HepG2 (cell line): ENCODE measurements at regions not wholly inside any gene's neighbourhood (a gene's known extent, or its start where the extent isn't known, plus 50 kb on each side); places are given as distances from the start of the nearest gene placed in this dataset.

Experiments used
- ATAC-seq: fragments of 200-7000 bp; cut with Tn5 transposase; 3 replicates; pipeline ENCODE4 v1.9.1; 2020; ENCODE audit warnings: mild to moderate bottlenecking, moderate library complexity
- BruUV-seq: library from RNA; stranded (reverse); fragments of 400-500 nt; replicated peaks from 2 replicates; lab custom pipeline; 2021; lab: Mats Ljungman, UMichigan
- CTCF ChIA-PET: fragments of 300-600 bp; formaldehyde crosslinking; extraction: SDS; loops from one replicate; lab custom pipeline; 2021; ENCODE audit warnings: low total read pairs, inconsistent platforms, low intra/inter-chr PET ratio; lab: Yijun Ruan, JAX
- POLR2A ChIA-PET: fragments of 350-600 bp; sonication (Branson Sonifier 250); formaldehyde crosslinking; loops from one replicate; lab custom pipeline; 2020; ENCODE audit warnings: antibody characterized with exemption, inconsistent platforms; lab: Yijun Ruan, JAX
- DNase-seq: peaks from one replicate; pipeline ENCODE4 v3.0.0-alpha.2; 2015; ENCODE audit warnings: low spot score
- FAIRE-seq: peaks from 3 replicates; lab custom pipeline; 2011; peaks lifted over from hg19 to GRCh38; lab: Jason Lieb, UNC
- H2AFZ ChIP-seq: one replicate; pipeline ENCODE4 v1.6.1; 2011; ENCODE audit warnings: low read length, inconsistent platforms
- H3K27ac ChIP-seq: fragments of 300-600 bp; 3 replicates; pipeline ENCODE4 v1.8.0; 2011; ENCODE audit warnings: mixed run types, mild to moderate bottlenecking, mixed read lengths, low read length, inconsistent platforms; ENCODE audit not compliant: insufficient read depth; ENCODE audit errors: extremely low read length
- H3K27me3 ChIP-seq, 2 experiments: fragments of 200-600 bp in 1 of 2; 2 replicates in 1 of 2; 3 replicates in 1 of 2; pipeline versions ENCODE4 v1.6.0 to v1.8.0; 2011; ENCODE audit warnings: low read length in 2 of 2, mild to moderate bottlenecking in 2 of 2, moderate library complexity in 2 of 2, inconsistent platforms in 1 of 2; ENCODE audit not compliant: insufficient read depth in 2 of 2, control insufficient read depth in 1 of 2
- H3K36me3 ChIP-seq, 2 experiments: fragments of 200-600 bp in 1 of 2; replicated peaks in 1 of 2; 2 replicates in 1 of 2; 3 replicates in 1 of 2; pipeline versions ENCODE4 v1.5.1 to v1.8.0; 2011; ENCODE audit warnings: low read length in 2 of 2, inconsistent platforms in 1 of 2; ENCODE audit not compliant: insufficient read depth in 2 of 2, control insufficient read depth in 1 of 2
- H3K4me1 ChIP-seq: 2 replicates; pipeline ENCODE4 v1.5.1; 2012; ENCODE audit warnings: low read length, inconsistent platforms; ENCODE audit not compliant: insufficient read depth
- H3K4me2 ChIP-seq: 2 replicates; pipeline ENCODE4 v1.6.0; 2011; ENCODE audit warnings: low read depth, low read length, inconsistent platforms
- H3K4me3 ChIP-seq, 3 experiments: fragments of 200-600 bp in 1 of 3; sonication (generic), shearing (Covaris generic) in 1 of 3; replicated peaks in 1 of 3; 2 replicates each; pipeline ENCODE4 v1.5.1; 2011 to 2016; ENCODE audit warnings: low read length in 3 of 3, inconsistent platforms in 2 of 3, low read depth in 2 of 3, mild to moderate bottlenecking in 2 of 3, control low read depth in 1 of 3, mixed read lengths in 1 of 3; ENCODE audit not compliant: insufficient read depth in 1 of 3
- H3K79me2 ChIP-seq: one replicate; pipeline ENCODE4 v1.6.1; 2011; ENCODE audit warnings: low read length, inconsistent platforms; ENCODE audit not compliant: insufficient read depth
- H3K9ac ChIP-seq: 2 replicates; pipeline ENCODE4 v1.6.0; 2011; ENCODE audit warnings: mild to moderate bottlenecking, low read depth, low read length, inconsistent platforms; ENCODE audit not compliant: insufficient read depth
- H3K9me3 ChIP-seq: 2 replicates; pipeline ENCODE4 v1.5.1; 2012; ENCODE audit warnings: mild to moderate bottlenecking, low read length
- H4K20me1 ChIP-seq: 2 replicates; pipeline ENCODE4 v1.6.0; 2011; ENCODE audit warnings: inconsistent platforms, mild to moderate bottlenecking, low read length, moderate library complexity; ENCODE audit not compliant: insufficient read depth
- BCL6 ChIP-seq: IDR thresholded peaks from 2 replicates; pipeline ENCODE4 v1.6.1; 2016; ENCODE audit warnings: missing genetic modification reagents, missing compliant biosample characterization
- KMT2B ChIP-seq: IDR thresholded peaks from 2 replicates; pipeline ENCODE4 v1.6.1; 2016; ENCODE audit warnings: missing genetic modification reagents, missing compliant biosample characterization
- LCORL ChIP-seq, 2 experiments: fragments of 450-650 bp in 1 of 2; sonication (generic) in 1 of 2; formaldehyde crosslinking in 1 of 2; IDR thresholded peaks; 2 replicates each; pipeline versions ENCODE4 v1.5.0 to v1.6.1; 2017 to 2020; ENCODE audit warnings: antibody characterized with exemption in 1 of 2, missing genetic modification reagents in 1 of 2
- MEIS1 ChIP-seq: sonication (generic); formaldehyde crosslinking; IDR thresholded peaks from 2 replicates; pipeline ENCODE4 v1.9.0; 2021; ENCODE audit warnings: mild to moderate bottlenecking, missing genetic modification reagents, moderate library complexity, borderline replicate concordance
- SNAI1 ChIP-seq: sonication (generic); formaldehyde crosslinking; IDR thresholded peaks from 2 replicates; pipeline ENCODE4 v1.5.0; 2020; ENCODE audit warnings: mild to moderate bottlenecking, missing genetic modification reagents, borderline replicate concordance
- ZNF24 ChIP-seq: fragments of 450-650 bp; IDR thresholded peaks from 2 replicates; pipeline ENCODE4 v1.6.1; 2017; ENCODE audit warnings: antibody characterized with exemption, mild to moderate bottlenecking
- ZNF660 ChIP-seq: sonication (generic); formaldehyde crosslinking; IDR thresholded peaks from 2 replicates; pipeline ENCODE4 v1.5.1; 2020; ENCODE audit warnings: mild to moderate bottlenecking, low read depth, missing genetic modification reagents, borderline replicate concordance
- WGBS: methylation state at CpG from one replicate; pipeline ENCODE4 v1.1.6; 2017; ENCODE audit warnings: low lambda C conversion rate; 5-methylcytosine and 5-hydroxymethylcytosine counted together
- in situ Hi-C: cut with HindIII; loops from 2 replicates; pipeline ENCODE4 v1.10.0; 2017; ENCODE audit warnings: low pct_unique_long_range_greater_than_20kb; ENCODE audit not compliant: extremely low pct_ligation_motif_present
- intact Hi-C: fragments of 100-400 bp; cut with micrococcal nuclease; formaldehyde crosslinking; loops from one replicate; pipeline ENCODE4 v1.10.0; 2022; ENCODE audit not compliant: unreplicated experiment
- TF ChIP-seq, protein P1 (sequence below): sonication (generic); formaldehyde crosslinking; IDR thresholded peaks from 2 replicates; pipeline ENCODE4 v1.4.0; 2020; ENCODE audit warnings: missing genetic modification reagents, borderline replicate concordance
- TF ChIP-seq, protein P2 (sequence below): sonication (generic); formaldehyde crosslinking; IDR thresholded peaks from 2 replicates; pipeline ENCODE4 v1.9.0; 2021; ENCODE audit warnings: missing genetic modification reagents, borderline replicate concordance
- TF ChIP-seq, protein P3 (sequence below): sonication (generic); formaldehyde crosslinking; IDR thresholded peaks from 2 replicates; pipeline ENCODE4 v1.9.0; 2021; ENCODE audit warnings: missing genetic modification reagents, mild to moderate bottlenecking, borderline replicate concordance

DNA sequence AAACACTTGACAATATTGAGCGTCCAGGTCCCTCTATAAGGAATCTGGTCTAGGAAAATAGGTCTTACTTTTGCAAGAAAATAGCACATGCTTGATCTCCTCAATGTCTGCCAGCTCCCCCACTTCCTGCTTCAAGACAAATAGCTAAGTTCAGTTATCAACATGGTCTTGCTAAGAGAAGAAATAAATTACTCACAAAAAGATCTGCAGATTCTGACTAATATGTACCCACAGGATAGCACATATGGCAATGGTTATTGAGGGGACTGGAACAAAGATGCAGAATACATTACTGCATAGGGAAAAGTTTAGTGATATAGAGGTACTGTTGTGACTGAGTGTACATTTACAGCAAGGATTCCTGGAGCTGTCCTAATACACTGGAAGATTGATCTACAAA lies 457.5 kb upstream of the GRID2 start (continued):
- TF ChIP-seq SNAI1 (CRISPR knock-in tag) = no peak
- TF ChIP-seq, protein P1, sequence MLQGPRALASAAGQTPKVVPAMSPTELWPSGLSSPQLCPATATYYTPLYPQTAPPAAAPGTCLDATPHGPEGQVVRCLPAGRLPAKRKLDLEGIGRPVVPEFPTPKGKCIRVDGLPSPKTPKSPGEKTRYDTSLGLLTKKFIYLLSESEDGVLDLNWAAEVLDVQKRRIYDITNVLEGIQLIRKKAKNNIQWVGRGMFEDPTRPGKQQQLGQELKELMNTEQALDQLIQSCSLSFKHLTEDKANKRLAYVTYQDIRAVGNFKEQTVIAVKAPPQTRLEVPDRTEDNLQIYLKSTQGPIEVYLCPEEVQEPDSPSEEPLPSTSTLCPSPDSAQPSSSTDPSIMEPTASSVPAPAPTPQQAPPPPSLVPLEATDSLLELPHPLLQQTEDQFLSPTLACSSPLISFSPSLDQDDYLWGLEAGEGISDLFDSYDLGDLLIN = no peak
- TF ChIP-seq, all 625 proteins: peak for 0

DNA sequence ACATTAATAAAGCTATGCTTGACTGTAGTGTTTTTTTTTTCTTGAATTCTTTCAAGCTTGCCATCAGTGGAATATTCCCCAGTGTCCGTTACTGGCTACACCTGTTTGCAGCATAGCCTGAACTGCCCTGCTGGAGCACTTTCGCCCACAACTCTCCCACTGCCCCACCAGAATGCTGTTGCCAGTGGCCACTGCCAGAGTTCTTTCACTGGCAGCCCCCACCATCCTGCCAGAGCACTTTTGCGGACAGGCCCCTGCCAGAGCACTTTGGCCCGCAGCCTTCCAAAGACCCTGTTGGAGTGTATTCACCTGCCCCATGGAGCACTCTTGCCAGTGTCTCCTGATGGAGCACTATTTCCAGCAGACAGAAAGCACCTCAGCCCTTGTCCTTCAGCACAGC lies 452.3 kb upstream of the GRID2 start:
- ChIA-PET POLR2A (no interaction called here), CTCF (no interaction called here)
- no TSS peak for BruUV-seq

More for the DNA sequence above, 452.3 kb upstream of the GRID2 start:
- Histone ChIP-seq H3K4me3 (no peak overlapping the region), H3K27me3 (no peaks in the 10 kb centered on the region), H3K4me2 (no peak overlapping the region), H4K20me1 (no peaks in the 10 kb centered on the region), H3K36me3 (no peaks in the 10 kb centered on the region), H2AFZ (no peak overlapping the region), H3K79me2 (no peaks in the 10 kb centered on the region), H3K9ac (no peak overlapping the region), H3K4me1 (no peaks in the 10 kb centered on the region), H3K9me3 (peaks cover 14% of the 10 kb centered on the region), H3K27ac (no peak overlapping the region)
- in situ Hi-C loops (no loop called here), intact Hi-C loops (no loop called here)
- FAIRE-seq (no peak), ATAC-seq (no peak), DNase-seq (no peak)
- WGBS = 57% methylated on average over 4 of the region's 4 CpGs
- TF ChIP-seq ZNF660 (CRISPR knock-in tag) (no peak), ZNF24 (no peak), MEIS1 (CRISPR knock-in tag) (no peak), LCORL (IDR thresholded peaks at IDR 0.05) (no peak), LCORL (CRISPR knock-in tag; IDR thresholded peaks at IDR 0.05) (no peak), BCL6 (CRISPR knock-in tag) (no peak), KMT2B (no peak)
- TF ChIP-seq, protein P2, sequence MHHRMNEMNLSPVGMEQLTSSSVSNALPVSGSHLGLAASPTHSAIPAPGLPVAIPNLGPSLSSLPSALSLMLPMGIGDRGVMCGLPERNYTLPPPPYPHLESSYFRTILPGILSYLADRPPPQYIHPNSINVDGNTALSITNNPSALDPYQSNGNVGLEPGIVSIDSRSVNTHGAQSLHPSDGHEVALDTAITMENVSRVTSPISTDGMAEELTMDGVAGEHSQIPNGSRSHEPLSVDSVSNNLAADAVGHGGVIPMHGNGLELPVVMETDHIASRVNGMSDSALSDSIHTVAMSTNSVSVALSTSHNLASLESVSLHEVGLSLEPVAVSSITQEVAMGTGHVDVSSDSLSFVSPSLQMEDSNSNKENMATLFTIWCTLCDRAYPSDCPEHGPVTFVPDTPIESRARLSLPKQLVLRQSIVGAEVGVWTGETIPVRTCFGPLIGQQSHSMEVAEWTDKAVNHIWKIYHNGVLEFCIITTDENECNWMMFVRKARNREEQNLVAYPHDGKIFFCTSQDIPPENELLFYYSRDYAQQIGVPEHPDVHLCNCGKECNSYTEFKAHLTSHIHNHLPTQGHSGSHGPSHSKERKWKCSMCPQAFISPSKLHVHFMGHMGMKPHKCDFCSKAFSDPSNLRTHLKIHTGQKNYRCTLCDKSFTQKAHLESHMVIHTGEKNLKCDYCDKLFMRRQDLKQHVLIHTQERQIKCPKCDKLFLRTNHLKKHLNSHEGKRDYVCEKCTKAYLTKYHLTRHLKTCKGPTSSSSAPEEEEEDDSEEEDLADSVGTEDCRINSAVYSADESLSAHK (CRISPR knock-in tag) = no peak
- TF ChIP-seq, protein P1 = no peak
- TF ChIP-seq, protein P3, sequence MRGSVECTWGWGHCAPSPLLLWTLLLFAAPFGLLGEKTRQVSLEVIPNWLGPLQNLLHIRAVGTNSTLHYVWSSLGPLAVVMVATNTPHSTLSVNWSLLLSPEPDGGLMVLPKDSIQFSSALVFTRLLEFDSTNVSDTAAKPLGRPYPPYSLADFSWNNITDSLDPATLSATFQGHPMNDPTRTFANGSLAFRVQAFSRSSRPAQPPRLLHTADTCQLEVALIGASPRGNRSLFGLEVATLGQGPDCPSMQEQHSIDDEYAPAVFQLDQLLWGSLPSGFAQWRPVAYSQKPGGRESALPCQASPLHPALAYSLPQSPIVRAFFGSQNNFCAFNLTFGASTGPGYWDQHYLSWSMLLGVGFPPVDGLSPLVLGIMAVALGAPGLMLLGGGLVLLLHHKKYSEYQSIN = no peak
